NT2/D1 (cell line): ENCODE measurements at regions not wholly inside any gene's neighbourhood (a gene's known extent, or its start where the extent isn't known, plus 50 kb on each side); places are given as distances from the start of the nearest gene placed in this dataset.

ENCODE experiments used
- YY1 ChIP-seq: IDR thresholded peaks from 2 replicates; pipeline ENCODE4 v1.6.1; 2011; ENCODE audit not compliant: insufficient read length, insufficient read depth
- ZNF274 ChIP-seq: IDR thresholded peaks from 2 replicates; pipeline ENCODE4 v1.6.1; 2011; ENCODE audit warnings: mild to moderate bottlenecking, low read depth, low read length

DNA sequence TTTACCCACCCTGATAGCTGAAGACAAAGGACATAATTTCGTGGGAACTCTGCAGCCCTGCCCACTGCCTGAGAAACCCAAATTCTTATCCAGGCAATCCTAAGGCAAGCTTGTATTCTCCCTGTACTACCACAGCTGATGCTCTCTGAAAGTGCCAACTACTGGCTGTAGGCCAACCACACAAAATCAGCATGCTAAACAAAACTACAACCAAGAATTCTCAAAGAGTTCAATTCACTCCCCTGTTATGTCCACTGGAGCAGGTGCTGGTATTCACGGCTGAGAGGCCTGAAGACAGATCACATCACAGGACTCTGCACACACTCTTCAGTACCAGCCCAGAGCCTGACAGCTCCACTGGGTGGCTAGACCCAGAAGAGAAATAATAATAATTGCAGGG, 375.9 kb upstream of the NDST4 start:
- TF ChIP-seq YY1, result no peak
- TF ChIP-seq ZNF274, result no peak
